ENCODE measurements at regions not wholly inside any gene's neighbourhood (a gene's known extent, or its start where the extent isn't known, plus 50 kb on each side); places are given as distances from the start of the nearest gene placed in this dataset.
"Not testable (repeated sequence)": the region's sequence is repeated elsewhere in the genome, so short reads cannot be mapped to it uniquely, and the experiment has no call there.

- H3K4me3 ChIP-seq (ENCODE audit: low read depth, low read length) = no peak overlapping the region
- no peak for DNase-seq (ENCODE audit: low read depth)
- no peak for TF ChIP-seq CTCF (IDR thresholded peaks at IDR 0.05; ENCODE audit: insufficient read depth, low read depth, low read length, missing control alignments)
Measured at GRCh38 chr6:80974579-80974978, 777.9 kb downstream of the TENT5A start.

DNA sequence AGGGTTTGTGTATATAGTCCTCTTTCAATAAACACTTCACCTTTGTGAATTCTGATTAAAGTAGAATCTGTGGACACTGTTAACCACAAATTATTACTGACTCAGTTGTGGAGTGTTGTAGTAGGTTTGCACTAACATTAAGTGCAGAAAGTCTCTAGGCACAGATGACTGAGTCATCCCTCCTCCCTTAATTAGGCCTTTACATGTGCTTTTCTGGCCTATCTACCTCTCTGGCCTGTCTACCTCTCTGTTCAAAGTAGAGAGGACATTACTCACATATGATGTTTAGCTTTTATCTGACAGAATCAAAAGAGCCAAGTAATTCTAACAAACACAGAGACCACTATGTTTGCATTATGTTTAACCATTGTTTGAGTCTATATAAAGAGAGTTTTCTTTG lies 783.0 kb downstream of the TENT5A start:
- H3K4me3 ChIP-seq (ENCODE audit: low read depth, low read length) = no peak overlapping the region
- no peak for TF ChIP-seq CTCF (IDR thresholded peaks at IDR 0.05; ENCODE audit: insufficient read depth, low read depth, low read length, missing control alignments)
- DNase-seq (ENCODE audit: low read depth) = no peak

GRCh38 chr6:80967609-80968008 lies 784.9 kb downstream of the TENT5A start:
- DNase-seq (ENCODE audit: low read depth) = no peak
- no peak for TF ChIP-seq CTCF (IDR thresholded peaks at IDR 0.05; ENCODE audit: insufficient read depth, low read depth, low read length, missing control alignments)
- H3K4me3 ChIP-seq (ENCODE audit: low read depth, low read length) = no peak overlapping the region

DNA sequence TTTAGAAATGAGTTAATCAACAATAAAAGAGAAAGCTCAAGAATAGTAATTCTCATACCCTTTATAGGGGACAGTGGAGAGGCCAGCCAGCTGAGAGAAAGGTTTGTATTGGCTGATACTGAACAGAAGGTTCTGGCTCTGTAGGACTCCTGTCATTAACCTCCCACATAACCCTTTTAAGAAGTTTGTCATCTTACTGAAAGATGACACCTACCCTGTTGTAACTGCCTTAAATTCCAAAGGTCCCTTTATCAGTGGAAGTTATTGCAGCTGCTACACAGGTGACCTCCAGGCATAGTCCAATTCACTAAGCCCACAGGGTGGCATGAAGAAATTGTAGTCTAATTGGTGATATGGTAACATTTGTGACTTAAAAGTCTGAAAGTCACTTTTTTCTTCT lies 790.1 kb downstream of the TENT5A start:
- no peak for DNase-seq (ENCODE audit: low read depth)
- TF ChIP-seq CTCF (IDR thresholded peaks at IDR 0.05; ENCODE audit: insufficient read depth, low read depth, low read length, missing control alignments) = no peak
- H3K4me3 ChIP-seq (ENCODE audit: low read depth, low read length) = no peak overlapping the region

DNA sequence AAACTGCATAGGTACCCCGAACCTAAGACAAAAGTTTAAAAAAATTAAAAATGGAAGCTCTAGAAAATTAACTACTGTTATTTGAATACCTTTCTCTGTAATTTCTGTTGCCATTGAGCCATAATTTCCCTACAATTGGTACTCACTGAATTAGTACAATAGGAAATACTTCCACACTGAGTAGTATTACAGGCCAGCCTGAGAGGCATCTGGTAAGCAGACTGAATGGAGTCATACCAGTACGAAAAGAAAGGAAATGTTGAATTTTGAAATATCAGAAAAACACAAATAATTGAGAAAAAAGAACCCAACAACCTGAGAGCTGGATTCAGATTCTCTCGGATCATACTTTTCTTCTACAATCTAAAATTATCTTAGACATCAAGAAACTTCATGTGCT lies 791.3 kb downstream of the TENT5A start:
- no peak for TF ChIP-seq CTCF (IDR thresholded peaks at IDR 0.05; ENCODE audit: insufficient read depth, low read depth, low read length, missing control alignments)
- no peak overlapping the region for H3K4me3 ChIP-seq (ENCODE audit: low read depth, low read length)
- no peak for DNase-seq (ENCODE audit: low read depth)

- no peak for TF ChIP-seq CTCF (IDR thresholded peaks at IDR 0.05; ENCODE audit: insufficient read depth, low read depth, low read length, missing control alignments)
- H3K4me3 ChIP-seq (ENCODE audit: low read depth, low read length) = no peak overlapping the region
- no peak for DNase-seq (ENCODE audit: low read depth)
Measured at GRCh38 chr6:80959034-80959433, 793.4 kb downstream of the TENT5A start.

GRCh38 chr6:80956898-80957297 lies 795.6 kb downstream of the TENT5A start:
- TF ChIP-seq CTCF (IDR thresholded peaks at IDR 0.05; ENCODE audit: insufficient read depth, low read depth, low read length, missing control alignments) = no peak
- H3K4me3 ChIP-seq (ENCODE audit: low read depth, low read length) = no peak overlapping the region
- DNase-seq (ENCODE audit: low read depth) = no peak

- DNase-seq (ENCODE audit: low read depth); H3K4me3 ChIP-seq (ENCODE audit: low read depth, low read length): not testable (repeated sequence)
Measured at GRCh38 chr6:80952479-80952878, 800.0 kb downstream of the TENT5A start.
